SK-N-SH (cell line): ENCODE measurements at regions not wholly inside any gene's neighbourhood (a gene's known extent, or its start where the extent isn't known, plus 50 kb on each side); places are given as distances from the start of the nearest gene placed in this dataset.

Source experiments
- FOXM1 ChIP-seq: IDR thresholded peaks from 2 replicates; pipeline ENCODE4 v1.4.0; 2012; ENCODE audit warnings: low read depth, mild to moderate bottlenecking
- GABPA ChIP-seq: IDR thresholded peaks from 2 replicates; pipeline ENCODE4 v1.4.0; 2012; ENCODE audit warnings: low read depth, mild to moderate bottlenecking
- MXI1 ChIP-seq: IDR thresholded peaks from 2 replicates; pipeline ENCODE4 v1.6.1; 2012; ENCODE audit warnings: mild to moderate bottlenecking, low read depth, low read length, improper control_type of control experiment
- NRF1 ChIP-seq: IDR thresholded peaks from 2 replicates; pipeline ENCODE4 v1.6.1; 2012; ENCODE audit warnings: low read depth, mild to moderate bottlenecking, low read length
- SMC3 ChIP-seq: IDR thresholded peaks from 2 replicates; pipeline ENCODE4 v1.6.1; 2012; ENCODE audit warnings: low read depth, low read length, improper control_type of control experiment
- TF ChIP-seq, protein P1 (sequence below): IDR thresholded peaks from 2 replicates; pipeline ENCODE4 v1.4.0; 2012; ENCODE audit warnings: low read depth
- TF ChIP-seq, protein P2 (sequence below): fragments of 200-600 bp; sonication (generic); IDR thresholded peaks from 2 replicates; pipeline ENCODE4 v1.6.1; 2017; ENCODE audit warnings: antibody characterized with exemption, mild to moderate bottlenecking, moderate library complexity
- TF ChIP-seq, protein P3 (sequence below): IDR thresholded peaks from 2 replicates; pipeline ENCODE4 v1.4.0; 2012; ENCODE audit warnings: low read depth, borderline replicate concordance
- TF ChIP-seq, protein P4 (sequence below): fragments of 150-350 bp; IDR thresholded peaks from 2 replicates; pipeline ENCODE4 v1.6.1; 2017; ENCODE audit warnings: antibody characterized with exemption, low read length, low read depth, borderline replicate concordance
- TF ChIP-seq, protein P5 (sequence below): IDR thresholded peaks from 2 replicates; pipeline ENCODE4 v1.6.1; 2012; ENCODE audit warnings: mild to moderate bottlenecking, low read depth, low read length, moderate library complexity

DNA sequence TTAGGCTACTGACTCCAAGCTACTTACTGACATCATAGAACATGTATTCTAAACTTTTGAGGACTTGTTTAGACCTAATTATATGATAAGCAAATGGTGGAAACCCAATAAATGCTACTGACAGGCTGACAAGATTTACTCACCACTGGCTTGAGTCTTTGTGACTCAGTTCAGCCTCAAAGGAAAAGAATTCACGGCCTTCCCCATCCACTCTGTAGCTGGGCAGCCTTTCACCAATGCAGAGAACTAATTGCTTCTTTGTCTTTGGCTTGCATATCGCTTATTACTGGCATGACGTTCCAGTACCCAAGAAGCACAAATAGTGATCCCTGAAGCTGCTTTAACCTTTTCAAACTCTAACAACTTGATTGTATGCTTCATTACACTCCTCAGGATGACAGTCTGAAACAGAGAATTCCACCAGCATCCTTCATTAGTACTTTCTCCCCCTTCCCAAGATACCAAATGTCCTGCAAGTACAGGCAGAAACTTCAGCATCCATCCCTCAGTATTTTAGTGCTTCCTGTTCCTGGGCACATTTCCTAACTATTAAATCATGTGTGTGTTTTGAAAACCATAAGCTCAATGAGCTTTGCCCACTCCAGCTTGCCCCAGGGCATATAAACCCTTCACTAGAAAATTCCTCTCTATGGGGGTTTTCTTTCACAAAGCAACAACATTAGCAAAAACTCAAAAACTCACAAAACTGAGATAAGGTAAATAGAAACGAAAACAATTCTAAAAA, 298.1 kb upstream of the SLC7A11 start:
- TF ChIP-seq, protein P1, sequence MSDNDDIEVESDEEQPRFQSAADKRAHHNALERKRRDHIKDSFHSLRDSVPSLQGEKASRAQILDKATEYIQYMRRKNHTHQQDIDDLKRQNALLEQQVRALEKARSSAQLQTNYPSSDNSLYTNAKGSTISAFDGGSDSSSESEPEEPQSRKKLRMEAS = no peak
- TF ChIP-seq, protein P2, sequence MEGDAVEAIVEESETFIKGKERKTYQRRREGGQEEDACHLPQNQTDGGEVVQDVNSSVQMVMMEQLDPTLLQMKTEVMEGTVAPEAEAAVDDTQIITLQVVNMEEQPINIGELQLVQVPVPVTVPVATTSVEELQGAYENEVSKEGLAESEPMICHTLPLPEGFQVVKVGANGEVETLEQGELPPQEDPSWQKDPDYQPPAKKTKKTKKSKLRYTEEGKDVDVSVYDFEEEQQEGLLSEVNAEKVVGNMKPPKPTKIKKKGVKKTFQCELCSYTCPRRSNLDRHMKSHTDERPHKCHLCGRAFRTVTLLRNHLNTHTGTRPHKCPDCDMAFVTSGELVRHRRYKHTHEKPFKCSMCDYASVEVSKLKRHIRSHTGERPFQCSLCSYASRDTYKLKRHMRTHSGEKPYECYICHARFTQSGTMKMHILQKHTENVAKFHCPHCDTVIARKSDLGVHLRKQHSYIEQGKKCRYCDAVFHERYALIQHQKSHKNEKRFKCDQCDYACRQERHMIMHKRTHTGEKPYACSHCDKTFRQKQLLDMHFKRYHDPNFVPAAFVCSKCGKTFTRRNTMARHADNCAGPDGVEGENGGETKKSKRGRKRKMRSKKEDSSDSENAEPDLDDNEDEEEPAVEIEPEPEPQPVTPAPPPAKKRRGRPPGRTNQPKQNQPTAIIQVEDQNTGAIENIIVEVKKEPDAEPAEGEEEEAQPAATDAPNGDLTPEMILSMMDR = no peak
- no peak for TF ChIP-seq SMC3
- TF ChIP-seq FOXM1 = no peak
- TF ChIP-seq, protein P3, sequence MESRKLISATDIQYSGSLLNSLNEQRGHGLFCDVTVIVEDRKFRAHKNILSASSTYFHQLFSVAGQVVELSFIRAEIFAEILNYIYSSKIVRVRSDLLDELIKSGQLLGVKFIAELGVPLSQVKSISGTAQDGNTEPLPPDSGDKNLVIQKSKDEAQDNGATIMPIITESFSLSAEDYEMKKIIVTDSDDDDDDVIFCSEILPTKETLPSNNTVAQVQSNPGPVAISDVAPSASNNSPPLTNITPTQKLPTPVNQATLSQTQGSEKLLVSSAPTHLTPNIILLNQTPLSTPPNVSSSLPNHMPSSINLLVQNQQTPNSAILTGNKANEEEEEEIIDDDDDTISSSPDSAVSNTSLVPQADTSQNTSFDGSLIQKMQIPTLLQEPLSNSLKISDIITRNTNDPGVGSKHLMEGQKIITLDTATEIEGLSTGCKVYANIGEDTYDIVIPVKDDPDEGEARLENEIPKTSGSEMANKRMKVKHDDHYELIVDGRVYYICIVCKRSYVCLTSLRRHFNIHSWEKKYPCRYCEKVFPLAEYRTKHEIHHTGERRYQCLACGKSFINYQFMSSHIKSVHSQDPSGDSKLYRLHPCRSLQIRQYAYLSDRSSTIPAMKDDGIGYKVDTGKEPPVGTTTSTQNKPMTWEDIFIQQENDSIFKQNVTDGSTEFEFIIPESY = no peak
- TF ChIP-seq, protein P4, sequence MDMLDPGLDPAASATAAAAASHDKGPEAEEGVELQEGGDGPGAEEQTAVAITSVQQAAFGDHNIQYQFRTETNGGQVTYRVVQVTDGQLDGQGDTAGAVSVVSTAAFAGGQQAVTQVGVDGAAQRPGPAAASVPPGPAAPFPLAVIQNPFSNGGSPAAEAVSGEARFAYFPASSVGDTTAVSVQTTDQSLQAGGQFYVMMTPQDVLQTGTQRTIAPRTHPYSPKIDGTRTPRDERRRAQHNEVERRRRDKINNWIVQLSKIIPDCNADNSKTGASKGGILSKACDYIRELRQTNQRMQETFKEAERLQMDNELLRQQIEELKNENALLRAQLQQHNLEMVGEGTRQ = no peak
- no peak for TF ChIP-seq MXI1
- TF ChIP-seq GABPA = no peak
- TF ChIP-seq, protein P5, sequence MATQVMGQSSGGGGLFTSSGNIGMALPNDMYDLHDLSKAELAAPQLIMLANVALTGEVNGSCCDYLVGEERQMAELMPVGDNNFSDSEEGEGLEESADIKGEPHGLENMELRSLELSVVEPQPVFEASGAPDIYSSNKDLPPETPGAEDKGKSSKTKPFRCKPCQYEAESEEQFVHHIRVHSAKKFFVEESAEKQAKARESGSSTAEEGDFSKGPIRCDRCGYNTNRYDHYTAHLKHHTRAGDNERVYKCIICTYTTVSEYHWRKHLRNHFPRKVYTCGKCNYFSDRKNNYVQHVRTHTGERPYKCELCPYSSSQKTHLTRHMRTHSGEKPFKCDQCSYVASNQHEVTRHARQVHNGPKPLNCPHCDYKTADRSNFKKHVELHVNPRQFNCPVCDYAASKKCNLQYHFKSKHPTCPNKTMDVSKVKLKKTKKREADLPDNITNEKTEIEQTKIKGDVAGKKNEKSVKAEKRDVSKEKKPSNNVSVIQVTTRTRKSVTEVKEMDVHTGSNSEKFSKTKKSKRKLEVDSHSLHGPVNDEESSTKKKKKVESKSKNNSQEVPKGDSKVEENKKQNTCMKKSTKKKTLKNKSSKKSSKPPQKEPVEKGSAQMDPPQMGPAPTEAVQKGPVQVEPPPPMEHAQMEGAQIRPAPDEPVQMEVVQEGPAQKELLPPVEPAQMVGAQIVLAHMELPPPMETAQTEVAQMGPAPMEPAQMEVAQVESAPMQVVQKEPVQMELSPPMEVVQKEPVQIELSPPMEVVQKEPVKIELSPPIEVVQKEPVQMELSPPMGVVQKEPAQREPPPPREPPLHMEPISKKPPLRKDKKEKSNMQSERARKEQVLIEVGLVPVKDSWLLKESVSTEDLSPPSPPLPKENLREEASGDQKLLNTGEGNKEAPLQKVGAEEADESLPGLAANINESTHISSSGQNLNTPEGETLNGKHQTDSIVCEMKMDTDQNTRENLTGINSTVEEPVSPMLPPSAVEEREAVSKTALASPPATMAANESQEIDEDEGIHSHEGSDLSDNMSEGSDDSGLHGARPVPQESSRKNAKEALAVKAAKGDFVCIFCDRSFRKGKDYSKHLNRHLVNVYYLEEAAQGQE = no peak
- TF ChIP-seq NRF1 = no peak
